HL-60 (cell line): ENCODE measurements at regions not wholly inside any gene's neighbourhood (a gene's known extent, or its start where the extent isn't known, plus 50 kb on each side); places are given as distances from the start of the nearest gene placed in this dataset.

Source experiments
- CTCF ChIP-seq: IDR thresholded peaks from one replicate; pipeline ENCODE4 v1.5.1; 2011; ENCODE audit warnings: low read length, control low read depth, inconsistent platforms; ENCODE audit not compliant: insufficient read depth
- GABPA ChIP-seq: IDR thresholded peaks from 2 replicates; pipeline ENCODE4 v1.6.1; 2012; ENCODE audit warnings: low read depth
- POLR2AphosphoS5 ChIP-seq: IDR thresholded peaks from 2 replicates; pipeline ENCODE4 v1.6.1; 2012; ENCODE audit warnings: low read depth
- REST ChIP-seq: IDR thresholded peaks from 2 replicates; pipeline ENCODE4 v1.6.1; 2012; ENCODE audit warnings: low read depth; ENCODE audit not compliant: insufficient replicate concordance
- SPI1 ChIP-seq: IDR thresholded peaks from 2 replicates; pipeline ENCODE4 v1.6.1; 2012; ENCODE audit warnings: low read depth, mild to moderate bottlenecking, borderline replicate concordance

- TF ChIP-seq CTCF (no peak), GABPA (no peak), REST (no peak), POLR2AphosphoS5 (no peak), SPI1 (no peak)
Measured at GRCh38 chrX:63530654-63531053, 179.5 kb upstream of the SPIN4 start.
